ENCODE measurements at regions not wholly inside any gene's neighbourhood (a gene's known extent, or its start where the extent isn't known, plus 50 kb on each side); places are given as distances from the start of the nearest gene placed in this dataset.

DNA sequence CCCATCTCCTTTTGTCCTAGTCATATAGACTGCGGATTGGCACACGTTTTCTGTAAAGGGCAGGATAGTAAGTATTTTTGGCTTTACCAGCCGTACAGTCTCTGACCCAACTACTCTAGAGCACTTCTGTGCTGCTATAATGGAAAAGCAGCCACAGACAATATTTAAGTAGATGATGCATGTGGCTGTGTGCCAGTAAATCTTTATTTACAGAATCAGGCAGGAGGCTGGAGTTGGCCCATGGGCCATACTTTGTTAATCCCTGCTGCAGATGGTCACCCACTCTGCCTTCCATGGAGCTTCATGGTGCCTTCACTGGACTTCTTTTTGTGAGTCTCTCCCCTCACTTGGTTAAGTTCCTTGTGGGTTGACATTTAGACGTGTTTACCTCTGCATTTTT lies 584.5 kb upstream of the TBX3 start (continued):
- TF ChIP-seq, protein P1, sequence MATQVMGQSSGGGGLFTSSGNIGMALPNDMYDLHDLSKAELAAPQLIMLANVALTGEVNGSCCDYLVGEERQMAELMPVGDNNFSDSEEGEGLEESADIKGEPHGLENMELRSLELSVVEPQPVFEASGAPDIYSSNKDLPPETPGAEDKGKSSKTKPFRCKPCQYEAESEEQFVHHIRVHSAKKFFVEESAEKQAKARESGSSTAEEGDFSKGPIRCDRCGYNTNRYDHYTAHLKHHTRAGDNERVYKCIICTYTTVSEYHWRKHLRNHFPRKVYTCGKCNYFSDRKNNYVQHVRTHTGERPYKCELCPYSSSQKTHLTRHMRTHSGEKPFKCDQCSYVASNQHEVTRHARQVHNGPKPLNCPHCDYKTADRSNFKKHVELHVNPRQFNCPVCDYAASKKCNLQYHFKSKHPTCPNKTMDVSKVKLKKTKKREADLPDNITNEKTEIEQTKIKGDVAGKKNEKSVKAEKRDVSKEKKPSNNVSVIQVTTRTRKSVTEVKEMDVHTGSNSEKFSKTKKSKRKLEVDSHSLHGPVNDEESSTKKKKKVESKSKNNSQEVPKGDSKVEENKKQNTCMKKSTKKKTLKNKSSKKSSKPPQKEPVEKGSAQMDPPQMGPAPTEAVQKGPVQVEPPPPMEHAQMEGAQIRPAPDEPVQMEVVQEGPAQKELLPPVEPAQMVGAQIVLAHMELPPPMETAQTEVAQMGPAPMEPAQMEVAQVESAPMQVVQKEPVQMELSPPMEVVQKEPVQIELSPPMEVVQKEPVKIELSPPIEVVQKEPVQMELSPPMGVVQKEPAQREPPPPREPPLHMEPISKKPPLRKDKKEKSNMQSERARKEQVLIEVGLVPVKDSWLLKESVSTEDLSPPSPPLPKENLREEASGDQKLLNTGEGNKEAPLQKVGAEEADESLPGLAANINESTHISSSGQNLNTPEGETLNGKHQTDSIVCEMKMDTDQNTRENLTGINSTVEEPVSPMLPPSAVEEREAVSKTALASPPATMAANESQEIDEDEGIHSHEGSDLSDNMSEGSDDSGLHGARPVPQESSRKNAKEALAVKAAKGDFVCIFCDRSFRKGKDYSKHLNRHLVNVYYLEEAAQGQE (IDR thresholded peaks at IDR 0.05), result no peak
- TF ChIP-seq YY1 (IDR thresholded peaks at IDR 0.05) (no peak), FOXA2 (IDR thresholded peaks at IDR 0.05) (no peak)

DNA sequence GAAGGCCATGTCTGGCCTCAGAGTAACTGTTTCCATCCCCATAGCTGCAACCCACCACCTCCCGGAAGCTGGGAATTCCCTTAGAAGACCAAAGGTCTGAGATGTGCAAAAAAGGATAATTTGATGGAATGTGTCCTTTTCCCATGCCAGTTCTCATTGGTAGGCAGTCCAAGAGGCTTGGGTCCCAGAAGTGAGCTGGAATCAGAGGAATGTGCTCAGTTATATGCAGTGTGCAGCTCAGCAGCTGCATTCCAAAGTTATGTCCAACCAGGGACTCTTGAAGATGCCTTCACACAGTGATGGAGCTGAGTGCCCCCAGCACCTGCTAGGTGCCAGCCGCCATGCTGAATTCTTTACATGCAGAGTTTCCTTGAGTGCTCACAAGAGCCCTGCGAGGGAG lies 583.9 kb upstream of the TBX3 start:
- no peak for TF ChIP-seq HNF4G (IDR thresholded peaks at IDR 0.05)
- TF ChIP-seq, protein P2, sequence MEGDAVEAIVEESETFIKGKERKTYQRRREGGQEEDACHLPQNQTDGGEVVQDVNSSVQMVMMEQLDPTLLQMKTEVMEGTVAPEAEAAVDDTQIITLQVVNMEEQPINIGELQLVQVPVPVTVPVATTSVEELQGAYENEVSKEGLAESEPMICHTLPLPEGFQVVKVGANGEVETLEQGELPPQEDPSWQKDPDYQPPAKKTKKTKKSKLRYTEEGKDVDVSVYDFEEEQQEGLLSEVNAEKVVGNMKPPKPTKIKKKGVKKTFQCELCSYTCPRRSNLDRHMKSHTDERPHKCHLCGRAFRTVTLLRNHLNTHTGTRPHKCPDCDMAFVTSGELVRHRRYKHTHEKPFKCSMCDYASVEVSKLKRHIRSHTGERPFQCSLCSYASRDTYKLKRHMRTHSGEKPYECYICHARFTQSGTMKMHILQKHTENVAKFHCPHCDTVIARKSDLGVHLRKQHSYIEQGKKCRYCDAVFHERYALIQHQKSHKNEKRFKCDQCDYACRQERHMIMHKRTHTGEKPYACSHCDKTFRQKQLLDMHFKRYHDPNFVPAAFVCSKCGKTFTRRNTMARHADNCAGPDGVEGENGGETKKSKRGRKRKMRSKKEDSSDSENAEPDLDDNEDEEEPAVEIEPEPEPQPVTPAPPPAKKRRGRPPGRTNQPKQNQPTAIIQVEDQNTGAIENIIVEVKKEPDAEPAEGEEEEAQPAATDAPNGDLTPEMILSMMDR (IDR thresholded peaks at IDR 0.05; ENCODE audit: low read depth, low read length, missing input control), result no peak
- no peak for DNase-seq (ENCODE audit: low spot score)
- Histone ChIP-seq H3K4me3 (ENCODE audit: low read depth in 1 of 3, low read length in 3 of 3) (no peak overlapping the region), H3K4me1 (ENCODE audit: control insufficient read depth in 4 of 4, insufficient read depth in 4 of 4, low read length in 3 of 4) (no peaks in the 10 kb centered on the region), H3K9me3 (ENCODE audit: control insufficient read depth in 4 of 4, low read length in 3 of 4) (no peaks in the 10 kb centered on the region), H3K9ac (ENCODE audit: low read depth in 1 of 2, low read length in 2 of 2) (no peak overlapping the region), H3K27me3 (ENCODE audit: control insufficient read depth in 4 of 4, insufficient read depth in 4 of 4, low read length in 3 of 4) (no peaks in the 10 kb centered on the region), H3K36me3 (ENCODE audit: control insufficient read depth in 4 of 4, insufficient read depth in 3 of 4, low read depth in 1 of 4, low read length in 3 of 4) (no peaks in the 10 kb centered on the region), H3K27ac (ENCODE audit: low read depth in 1 of 2, low read length in 2 of 2) (no peak overlapping the region)
- WGBS, result 94% methylated on average over 3 of the region's 3 CpGs

DNA sequence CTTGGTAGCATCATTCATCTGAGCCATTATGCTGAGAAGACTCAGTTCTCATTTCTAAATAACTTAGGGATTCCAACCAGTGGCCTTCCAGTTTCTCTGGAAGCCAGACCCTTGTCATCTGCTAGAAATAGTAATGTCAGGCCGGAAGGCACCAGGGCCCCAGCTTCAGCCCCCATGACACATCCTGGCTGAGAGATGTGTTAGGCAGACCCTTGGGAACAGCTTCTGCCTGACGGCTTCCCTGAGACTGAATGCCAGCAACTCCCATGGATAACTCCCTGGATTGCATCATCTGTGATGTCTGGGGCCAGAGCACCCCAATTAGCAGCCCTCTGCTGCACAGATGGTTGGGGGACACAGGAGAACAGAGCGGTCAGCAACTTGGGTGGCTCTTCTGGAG lies 583.5 kb upstream of the TBX3 start:
- Histone ChIP-seq H3K36me3 (ENCODE audit: control insufficient read depth in 4 of 4, insufficient read depth in 3 of 4, low read depth in 1 of 4, low read length in 3 of 4) (no peaks in the 10 kb centered on the region), H3K9me3 (ENCODE audit: control insufficient read depth in 4 of 4, low read length in 3 of 4) (no peaks in the 10 kb centered on the region), H3K4me3 (ENCODE audit: low read depth in 1 of 3, low read length in 3 of 3) (no peak overlapping the region), H3K9ac (ENCODE audit: low read depth in 1 of 2, low read length in 2 of 2) (no peak overlapping the region), H3K4me1 (ENCODE audit: control insufficient read depth in 4 of 4, insufficient read depth in 4 of 4, low read length in 3 of 4) (peaks cover 0 to under 1% (median 0%) of the 10 kb centered on the region in 4 donors), H3K27me3 (ENCODE audit: control insufficient read depth in 4 of 4, insufficient read depth in 4 of 4, low read length in 3 of 4) (no peaks in the 10 kb centered on the region), H3K27ac (ENCODE audit: low read depth in 1 of 2, low read length in 2 of 2) (no peak overlapping the region)
- DNase-seq (ENCODE audit: low spot score), result no peak
- WGBS, result 89% methylated on average over 3 of the region's 3 CpGs
- TF ChIP-seq YY1 (IDR thresholded peaks at IDR 0.05) (no peak), TAF1 (conservative IDR thresholded peaks at IDR 0.05) (no peak), NR2F2 (IDR thresholded peaks at IDR 0.05) (no peak), HNF4A (conservative IDR thresholded peaks at IDR 0.05) (no peak), SP1 (IDR thresholded peaks at IDR 0.05) (no peak), JUND (IDR thresholded peaks at IDR 0.05) (no peak), RXRA (IDR thresholded peaks at IDR 0.05) (no peak), EGR1 (IDR thresholded peaks at IDR 0.05; ENCODE audit: low read depth in 2 of 2) (no peak), FOXA1 (IDR thresholded peaks at IDR 0.05) (no peak), GABPA (IDR thresholded peaks at IDR 0.05 in 1 of 2, conservative IDR thresholded peaks at IDR 0.05 in 1 of 2) (no peak), RAD21 (IDR thresholded peaks at IDR 0.05) (no peak), FOXA2 (IDR thresholded peaks at IDR 0.05) (no peak)
- TF ChIP-seq, protein P3, sequence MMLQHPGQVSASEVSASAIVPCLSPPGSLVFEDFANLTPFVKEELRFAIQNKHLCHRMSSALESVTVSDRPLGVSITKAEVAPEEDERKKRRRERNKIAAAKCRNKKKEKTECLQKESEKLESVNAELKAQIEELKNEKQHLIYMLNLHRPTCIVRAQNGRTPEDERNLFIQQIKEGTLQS (IDR thresholded peaks at IDR 0.05), result no peak
- TF ChIP-seq, protein P4, sequence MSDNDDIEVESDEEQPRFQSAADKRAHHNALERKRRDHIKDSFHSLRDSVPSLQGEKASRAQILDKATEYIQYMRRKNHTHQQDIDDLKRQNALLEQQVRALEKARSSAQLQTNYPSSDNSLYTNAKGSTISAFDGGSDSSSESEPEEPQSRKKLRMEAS (IDR thresholded peaks at IDR 0.05), result no peak
- TF ChIP-seq, protein P1 (IDR thresholded peaks at IDR 0.05), result no peak
- TF ChIP-seq, protein P2 (IDR thresholded peaks at IDR 0.05; ENCODE audit: low read depth, low read length, missing input control), result no peak
- TF ChIP-seq, protein P5, sequence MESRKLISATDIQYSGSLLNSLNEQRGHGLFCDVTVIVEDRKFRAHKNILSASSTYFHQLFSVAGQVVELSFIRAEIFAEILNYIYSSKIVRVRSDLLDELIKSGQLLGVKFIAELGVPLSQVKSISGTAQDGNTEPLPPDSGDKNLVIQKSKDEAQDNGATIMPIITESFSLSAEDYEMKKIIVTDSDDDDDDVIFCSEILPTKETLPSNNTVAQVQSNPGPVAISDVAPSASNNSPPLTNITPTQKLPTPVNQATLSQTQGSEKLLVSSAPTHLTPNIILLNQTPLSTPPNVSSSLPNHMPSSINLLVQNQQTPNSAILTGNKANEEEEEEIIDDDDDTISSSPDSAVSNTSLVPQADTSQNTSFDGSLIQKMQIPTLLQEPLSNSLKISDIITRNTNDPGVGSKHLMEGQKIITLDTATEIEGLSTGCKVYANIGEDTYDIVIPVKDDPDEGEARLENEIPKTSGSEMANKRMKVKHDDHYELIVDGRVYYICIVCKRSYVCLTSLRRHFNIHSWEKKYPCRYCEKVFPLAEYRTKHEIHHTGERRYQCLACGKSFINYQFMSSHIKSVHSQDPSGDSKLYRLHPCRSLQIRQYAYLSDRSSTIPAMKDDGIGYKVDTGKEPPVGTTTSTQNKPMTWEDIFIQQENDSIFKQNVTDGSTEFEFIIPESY (IDR thresholded peaks at IDR 0.05), result no peak

Measured in liver (tissue), 8 donors.